ENCODE measurements at regions not wholly inside any gene's neighbourhood (a gene's known extent, or its start where the extent isn't known, plus 50 kb on each side); places are given as distances from the start of the nearest gene placed in this dataset.
"Not testable (repeated sequence)": the region's sequence is repeated elsewhere in the genome, so short reads cannot be mapped to it uniquely, and the experiment has no call there.

- ChIA-PET CTCF (no interaction called here), POLR2A (no interaction called here)
- TF ChIP-seq FOXK2 (IDR thresholded peaks at IDR 0.05) (no peak), FOXM1 (IDR thresholded peaks at IDR 0.05; ENCODE audit: borderline replicate concordance) (no peak)
- DNase-seq (ENCODE audit: extremely low spot score): no peak
These were observed 94.6 kb upstream of the ZBTB18 start for GRCh38 chr1:243956450-243956849.

- DNase-seq (ENCODE audit: extremely low spot score); POLR2A ChIA-PET: not testable (repeated sequence)
- CTCF ChIA-PET: interaction anchor here (1.4 kb wide), 1 partner anchor 58 kb away, joined by 3 read pairs; no protein-coding TSS in a partner anchor
These were observed 99.9 kb upstream of the ZBTB18 start for GRCh38 chr1:243951207-243951606.

GRCh38 chr1:243950166-243950565 lies 100.1 kb upstream of the AKT3 start:
- no peak for DNase-seq (ENCODE audit: extremely low spot score)

DNA sequence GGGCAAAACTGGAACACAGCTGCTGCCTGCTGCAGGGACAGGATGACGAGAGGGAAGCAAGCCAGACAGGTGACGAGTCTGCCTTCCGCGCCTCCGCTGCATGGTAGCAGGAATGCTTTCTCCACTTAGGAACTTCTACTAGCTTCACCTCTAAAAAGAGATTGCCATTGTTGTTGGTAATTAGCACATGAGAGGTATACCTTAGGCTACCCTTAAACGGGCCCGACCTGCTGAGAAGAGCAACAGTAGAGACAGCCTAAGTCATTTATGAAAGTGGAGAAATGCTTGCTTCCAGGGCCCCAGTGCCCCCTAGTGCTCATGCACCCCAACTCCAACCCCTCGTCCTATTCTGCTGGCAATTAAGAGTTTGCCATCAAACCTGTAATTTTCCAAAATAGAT lies 96.9 kb upstream of the AKT3 start:
- ChIA-PET POLR2A (no interaction called here), CTCF (interaction anchor here (1.1 kb wide), 1 partner anchor 15 kb away, joined by 7 read pairs; no protein-coding TSS in a partner anchor)
- DNase-seq (ENCODE audit: extremely low spot score): no peak
- TF ChIP-seq ZNF384 (IDR thresholded peaks at IDR 0.05) (no peak), ARNT (IDR thresholded peaks at IDR 0.05) (no peak), FOXM1 (IDR thresholded peaks at IDR 0.05; ENCODE audit: borderline replicate concordance) (no peak), HDGF (IDR thresholded peaks at IDR 0.05; ENCODE audit: borderline replicate concordance) (no peak), TARDBP (IDR thresholded peaks at IDR 0.05) (no peak), CTBP1 (IDR thresholded peaks at IDR 0.05; ENCODE audit: borderline replicate concordance) (no peak), NFRKB (IDR thresholded peaks at IDR 0.05) (no peak), SUZ12 (IDR thresholded peaks at IDR 0.05) (no peak), SP1 (IDR thresholded peaks at IDR 0.05) (no peak), BHLHE40 (IDR thresholded peaks at IDR 0.05; ENCODE audit: borderline replicate concordance) (no peak), FOXK2 (IDR thresholded peaks at IDR 0.05) (no peak), ELF4 (IDR thresholded peaks at IDR 0.05) (no peak), FOXA1 (IDR thresholded peaks at IDR 0.05) (no peak), LEF1 (IDR thresholded peaks at IDR 0.05; ENCODE audit: borderline replicate concordance) (no peak), L3MBTL2 (conservative IDR thresholded peaks at IDR 0.05) (no peak), PKNOX1 (IDR thresholded peaks at IDR 0.05) (no peak)

More at GRCh38 chr1:243950166-243950565, 100.1 kb upstream of the AKT3 start:
- TF ChIP-seq PKNOX1 (IDR thresholded peaks at IDR 0.05): no peak
- TF ChIP-seq FOXK2 (IDR thresholded peaks at IDR 0.05): no peak
- no peak for TF ChIP-seq LEF1 (IDR thresholded peaks at IDR 0.05; ENCODE audit: borderline replicate concordance)
- no peak for TF ChIP-seq ZNF384 (IDR thresholded peaks at IDR 0.05)
- TF ChIP-seq SUZ12 (IDR thresholded peaks at IDR 0.05): no peak
- TF ChIP-seq ELF4 (IDR thresholded peaks at IDR 0.05): no peak
- no peak for TF ChIP-seq ARNT (IDR thresholded peaks at IDR 0.05)
- TF ChIP-seq L3MBTL2 (conservative IDR thresholded peaks at IDR 0.05): no peak
- CTCF ChIA-PET: no interaction called here
- POLR2A ChIA-PET: no interaction called here

DNA sequence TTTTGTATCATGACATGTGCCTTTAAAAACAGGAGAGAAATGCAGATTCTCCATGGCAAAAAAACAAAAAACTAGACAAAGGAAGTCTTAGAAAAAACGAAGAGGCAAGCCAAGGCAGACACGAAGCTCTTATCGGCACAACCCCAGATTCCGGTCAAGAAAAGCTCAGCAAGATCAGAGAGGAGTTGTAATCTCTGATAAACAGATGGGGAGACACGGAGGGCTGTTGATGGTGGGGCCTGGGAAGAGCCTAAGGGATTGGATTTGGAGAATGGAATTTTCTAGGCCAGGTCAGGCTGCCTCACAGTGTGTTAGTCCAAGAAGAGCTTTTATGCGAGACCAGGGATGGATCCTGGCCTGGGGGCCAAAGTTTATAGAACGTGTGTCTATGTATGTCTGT lies 96.2 kb upstream of the AKT3 start:
- POLR2A ChIA-PET: no interaction called here
- DNase-seq (ENCODE audit: extremely low spot score): no peak
- CTCF ChIA-PET: interaction anchor here (1.1 kb wide), 1 partner anchor 14 kb away, joined by 7 read pairs; no protein-coding TSS in a partner anchor
- TF ChIP-seq TARDBP (IDR thresholded peaks at IDR 0.05): no peak
- TF ChIP-seq BHLHE40 (IDR thresholded peaks at IDR 0.05; ENCODE audit: borderline replicate concordance): no peak
- no peak for TF ChIP-seq SUZ12 (IDR thresholded peaks at IDR 0.05)
- TF ChIP-seq HDGF (IDR thresholded peaks at IDR 0.05; ENCODE audit: borderline replicate concordance): no peak
- no peak for TF ChIP-seq LEF1 (IDR thresholded peaks at IDR 0.05; ENCODE audit: borderline replicate concordance)
- TF ChIP-seq ARNT (IDR thresholded peaks at IDR 0.05): no peak
- TF ChIP-seq FOXM1 (IDR thresholded peaks at IDR 0.05; ENCODE audit: borderline replicate concordance): no peak
- TF ChIP-seq PKNOX1 (IDR thresholded peaks at IDR 0.05): no peak
- TF ChIP-seq ELF4 (IDR thresholded peaks at IDR 0.05): no peak
- TF ChIP-seq CTBP1 (IDR thresholded peaks at IDR 0.05; ENCODE audit: borderline replicate concordance): no peak
- TF ChIP-seq FOXA1 (IDR thresholded peaks at IDR 0.05): no peak
- no peak for TF ChIP-seq L3MBTL2 (conservative IDR thresholded peaks at IDR 0.05)

GRCh38 chr1:243945727-243946126 lies 95.7 kb upstream of the AKT3 start:
- CTCF ChIA-PET: interaction anchor here (1.1 kb wide), 1 partner anchor 13 kb away, joined by 7 read pairs; no protein-coding TSS in a partner anchor
- TF ChIP-seq HDGF (IDR thresholded peaks at IDR 0.05; ENCODE audit: borderline replicate concordance): no peak
- TF ChIP-seq FOXK2 (IDR thresholded peaks at IDR 0.05): no peak
- TF ChIP-seq ARNT (IDR thresholded peaks at IDR 0.05): no peak
- no peak for TF ChIP-seq SUZ12 (IDR thresholded peaks at IDR 0.05)
- no peak for TF ChIP-seq FOXM1 (IDR thresholded peaks at IDR 0.05; ENCODE audit: borderline replicate concordance)
- no peak for TF ChIP-seq L3MBTL2 (conservative IDR thresholded peaks at IDR 0.05)
- no peak for TF ChIP-seq BHLHE40 (IDR thresholded peaks at IDR 0.05; ENCODE audit: borderline replicate concordance)
- no peak for TF ChIP-seq PKNOX1 (IDR thresholded peaks at IDR 0.05)
- no peak for TF ChIP-seq TARDBP (IDR thresholded peaks at IDR 0.05)
- no peak for TF ChIP-seq ZNF384 (IDR thresholded peaks at IDR 0.05)
- POLR2A ChIA-PET: no interaction called here
- DNase-seq (ENCODE audit: extremely low spot score): no peak

All from HEK293T (cell line).